ENCODE measurements at regions not wholly inside any gene's neighbourhood (a gene's known extent, or its start where the extent isn't known, plus 50 kb on each side); places are given as distances from the start of the nearest gene placed in this dataset.

DNA sequence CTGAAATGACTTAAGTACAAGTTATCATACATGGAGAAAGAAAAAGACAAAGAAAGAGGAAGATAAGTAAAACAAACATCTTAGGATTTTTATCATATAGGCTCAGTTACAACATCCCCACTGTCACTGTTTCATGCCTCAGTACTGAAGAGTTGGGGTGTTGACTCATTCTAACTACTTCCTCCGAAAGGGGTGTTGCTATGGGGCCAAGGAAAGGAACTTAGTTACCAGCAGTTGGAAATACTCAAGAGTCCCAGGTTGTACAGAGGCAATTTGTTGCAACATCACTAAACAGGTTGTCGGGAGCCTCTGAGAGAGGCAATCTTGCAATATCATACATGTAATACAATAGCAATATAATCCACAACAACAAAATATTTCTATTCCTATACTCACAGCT is 1264.7 kb downstream of the PCDH7 start:
- H3K27me3 Mint-ChIP-seq (ENCODE audit: unreplicated experiment) = no peaks in the 10 kb centered on the region
- H3K36me3 Mint-ChIP-seq (ENCODE audit: unreplicated experiment) = no peaks in the 10 kb centered on the region
- no peak for DNase-seq (ENCODE audit: extremely low spot score, unreplicated experiment)
- no peak overlapping the region for H3K4me3 Mint-ChIP-seq (ENCODE audit: unreplicated experiment)
- H3K4me1 Mint-ChIP-seq (ENCODE audit: unreplicated experiment) = peaks cover 34% of the 10 kb centered on the region
- H3K9me3 Mint-ChIP-seq (ENCODE audit: unreplicated experiment) = peaks cover 7% of the 10 kb centered on the region
- H3K27ac Mint-ChIP-seq (ENCODE audit: unreplicated experiment) = no peak overlapping the region
- TF ChIP-seq, protein P1, sequence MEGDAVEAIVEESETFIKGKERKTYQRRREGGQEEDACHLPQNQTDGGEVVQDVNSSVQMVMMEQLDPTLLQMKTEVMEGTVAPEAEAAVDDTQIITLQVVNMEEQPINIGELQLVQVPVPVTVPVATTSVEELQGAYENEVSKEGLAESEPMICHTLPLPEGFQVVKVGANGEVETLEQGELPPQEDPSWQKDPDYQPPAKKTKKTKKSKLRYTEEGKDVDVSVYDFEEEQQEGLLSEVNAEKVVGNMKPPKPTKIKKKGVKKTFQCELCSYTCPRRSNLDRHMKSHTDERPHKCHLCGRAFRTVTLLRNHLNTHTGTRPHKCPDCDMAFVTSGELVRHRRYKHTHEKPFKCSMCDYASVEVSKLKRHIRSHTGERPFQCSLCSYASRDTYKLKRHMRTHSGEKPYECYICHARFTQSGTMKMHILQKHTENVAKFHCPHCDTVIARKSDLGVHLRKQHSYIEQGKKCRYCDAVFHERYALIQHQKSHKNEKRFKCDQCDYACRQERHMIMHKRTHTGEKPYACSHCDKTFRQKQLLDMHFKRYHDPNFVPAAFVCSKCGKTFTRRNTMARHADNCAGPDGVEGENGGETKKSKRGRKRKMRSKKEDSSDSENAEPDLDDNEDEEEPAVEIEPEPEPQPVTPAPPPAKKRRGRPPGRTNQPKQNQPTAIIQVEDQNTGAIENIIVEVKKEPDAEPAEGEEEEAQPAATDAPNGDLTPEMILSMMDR (IDR thresholded peaks at IDR 0.05) = no peak

- Mint-ChIP-seq H3K27ac (ENCODE audit: unreplicated experiment) (no peak overlapping the region), H3K9me3 (ENCODE audit: unreplicated experiment) (no peaks in the 10 kb centered on the region), H3K36me3 (ENCODE audit: unreplicated experiment) (no peaks in the 10 kb centered on the region), H3K4me3 (ENCODE audit: unreplicated experiment) (no peak overlapping the region), H3K4me1 (ENCODE audit: unreplicated experiment) (peaks cover 4% of the 10 kb centered on the region), H3K27me3 (ENCODE audit: unreplicated experiment) (no peaks in the 10 kb centered on the region)
- TF ChIP-seq, protein P1 (IDR thresholded peaks at IDR 0.05) = no peak
- peak; percentile 79 for DNase-seq (ENCODE audit: extremely low spot score, unreplicated experiment)
Observed at GRCh38 chr4:31995943-31996901, 1276.1 kb downstream of the PCDH7 start.

GRCh38 chr4:31998807-31999206 is 1278.6 kb downstream of the PCDH7 start:
- Mint-ChIP-seq H3K4me3 (ENCODE audit: unreplicated experiment) (no peak overlapping the region), H3K4me1 (ENCODE audit: unreplicated experiment) (peaks cover 4% of the 10 kb centered on the region)
- DNase-seq (ENCODE audit: extremely low spot score, unreplicated experiment) = no peak

DNA sequence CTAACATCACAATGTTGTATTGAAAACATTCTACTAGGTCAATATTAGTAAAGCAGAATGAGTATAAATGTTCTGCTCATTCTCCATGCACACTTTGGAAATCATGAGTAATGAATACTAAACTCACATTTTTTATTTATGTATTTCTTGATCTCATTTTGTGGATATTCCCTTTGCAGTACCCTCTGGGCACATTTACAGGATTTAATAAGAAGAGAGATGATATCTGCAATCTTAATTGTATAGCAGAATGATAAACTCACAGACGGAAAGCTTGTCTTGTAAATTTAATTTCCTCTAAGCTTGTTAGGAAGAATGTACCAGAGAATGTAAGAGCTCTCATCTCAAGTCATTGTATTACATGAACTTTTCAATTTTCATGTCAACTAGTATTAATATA is 1279.7 kb downstream of the PCDH7 start:
- H3K27me3 Mint-ChIP-seq (ENCODE audit: unreplicated experiment) = no peaks in the 10 kb centered on the region
- DNase-seq (ENCODE audit: extremely low spot score, unreplicated experiment) = no peak
- no peaks in the 10 kb centered on the region for H3K9me3 Mint-ChIP-seq (ENCODE audit: unreplicated experiment)
- TF ChIP-seq, protein P1 (IDR thresholded peaks at IDR 0.05) = no peak
- no peak overlapping the region for H3K4me3 Mint-ChIP-seq (ENCODE audit: unreplicated experiment)
- H3K4me1 Mint-ChIP-seq (ENCODE audit: unreplicated experiment) = peaks cover 4% of the 10 kb centered on the region
- no peak overlapping the region for H3K27ac Mint-ChIP-seq (ENCODE audit: unreplicated experiment)
- no peaks in the 10 kb centered on the region for H3K36me3 Mint-ChIP-seq (ENCODE audit: unreplicated experiment)

More at GRCh38 chr4:31998807-31999206, 1278.6 kb downstream of the PCDH7 start:
- Mint-ChIP-seq H3K9me3 (ENCODE audit: unreplicated experiment) (no peaks in the 10 kb centered on the region), H3K27me3 (ENCODE audit: unreplicated experiment) (no peaks in the 10 kb centered on the region), H3K27ac (ENCODE audit: unreplicated experiment) (no peak overlapping the region), H3K36me3 (ENCODE audit: unreplicated experiment) (no peaks in the 10 kb centered on the region)
- TF ChIP-seq, protein P1 (IDR thresholded peaks at IDR 0.05) = no peak

GRCh38 chr4:32000846-32001488 is 1280.8 kb downstream of the PCDH7 start:
- Mint-ChIP-seq H3K4me1 (ENCODE audit: unreplicated experiment) (peaks cover 4% of the 10 kb centered on the region), H3K36me3 (ENCODE audit: unreplicated experiment) (no peaks in the 10 kb centered on the region), H3K9me3 (ENCODE audit: unreplicated experiment) (no peaks in the 10 kb centered on the region), H3K27ac (ENCODE audit: unreplicated experiment) (no peak overlapping the region), H3K27me3 (ENCODE audit: unreplicated experiment) (no peaks in the 10 kb centered on the region), H3K4me3 (ENCODE audit: unreplicated experiment) (no peak overlapping the region)
- DNase-seq (ENCODE audit: extremely low spot score, unreplicated experiment) = no peak
- TF ChIP-seq, protein P1 (IDR thresholded peaks at IDR 0.05) = no peak
